Fibroblast of upper back skin (primary cell): ENCODE measurements at regions not wholly inside any gene's neighbourhood (a gene's known extent, or its start where the extent isn't known, plus 50 kb on each side); places are given as distances from the start of the nearest gene placed in this dataset.
"Not testable (repeated sequence)": the region's sequence is repeated elsewhere in the genome, so short reads cannot be mapped to it uniquely, and the experiment has no call there.

Experiments used
- DNase-seq: peaks from one replicate; pipeline ENCODE4 v3.0.0-alpha.2; 2013

- no peak for DNase-seq
Measured at GRCh38 chr9:71268871-71269635, 147.6 kb upstream of the TRPM3 start.

- DNase-seq, result no peak
Measured at GRCh38 chr9:71263451-71263850, 142.0 kb upstream of the TRPM3 start.

- not testable (repeated sequence) for DNase-seq
Measured at GRCh38 chr9:71260419-71260818, 139.0 kb upstream of the TRPM3 start.

- no peak for DNase-seq
Measured at GRCh38 chr9:71254592-71255277, 133.3 kb upstream of the TRPM3 start.

GRCh38 chr9:71253011-71253410 is 131.6 kb upstream of the TRPM3 start:
- DNase-seq, result peak; percentile 65

GRCh38 chr9:71250581-71250980 is 129.2 kb upstream of the TRPM3 start:
- no peak for DNase-seq

- DNase-seq, result peak; percentile 73
Measured at GRCh38 chr9:71249729-71250317, 128.4 kb upstream of the TRPM3 start.

GRCh38 chr9:71245651-71246050 is 124.2 kb upstream of the TRPM3 start:
- no peak for DNase-seq

- DNase-seq, result no peak
Measured at GRCh38 chr9:71243951-71244350, 122.5 kb upstream of the TRPM3 start.

GRCh38 chr9:71242081-71242480 is 120.7 kb upstream of the TRPM3 start:
- DNase-seq, result no peak

GRCh38 chr9:71237051-71237450 is 115.6 kb upstream of the TRPM3 start:
- no peak for DNase-seq

GRCh38 chr9:71233646-71234045 is 112.2 kb upstream of the TRPM3 start:
- DNase-seq, result no peak

- DNase-seq, result peak; percentile 33
Measured at GRCh38 chr9:71223953-71224538, 102.6 kb upstream of the TRPM3 start.

- peak; percentile 4 for DNase-seq
Measured at GRCh38 chr9:71218774-71219173, 97.4 kb upstream of the TRPM3 start.

- no peak for DNase-seq
Measured at GRCh38 chr9:71213633-71214032, 92.2 kb upstream of the TRPM3 start.

- DNase-seq, result no peak
Measured at GRCh38 chr9:71210326-71210725, 88.9 kb upstream of the TRPM3 start.

GRCh38 chr9:71209890-71210289 is 88.5 kb upstream of the TRPM3 start:
- no peak for DNase-seq

- DNase-seq, result no peak
Measured at GRCh38 chr9:71202931-71203330, 81.5 kb upstream of the TRPM3 start.

GRCh38 chr9:71191708-71192107 is 70.3 kb upstream of the TRPM3 start:
- no peak for DNase-seq

GRCh38 chr9:71183251-71183650 is 61.8 kb upstream of the TRPM3 start:
- DNase-seq, result no peak

GRCh38 chr9:71179183-71179582 is 57.8 kb upstream of the TRPM3 start:
- DNase-seq, result no peak

GRCh38 chr9:71177901-71178300 is 56.5 kb upstream of the TRPM3 start:
- no peak for DNase-seq

GRCh38 chr9:71171517-71171916 is 50.1 kb upstream of the TRPM3 start:
- no peak for DNase-seq
